GM19351 (cell line): ENCODE measurements at regions not wholly inside any gene's neighbourhood (a gene's known extent, or its start where the extent isn't known, plus 50 kb on each side); places are given as distances from the start of the nearest gene placed in this dataset.
A peak's percentile ranks its signal among the peaks of the same experiment; 100 is the strongest.

Source experiments
- ATAC-seq: cut with Tn5 transposase; IDR thresholded peaks from one replicate; pipeline ENCODE4 v1.9.1; 2021; ENCODE audit warnings: mild to moderate bottlenecking, moderate library complexity; ENCODE audit not compliant: unreplicated experiment

DNA sequence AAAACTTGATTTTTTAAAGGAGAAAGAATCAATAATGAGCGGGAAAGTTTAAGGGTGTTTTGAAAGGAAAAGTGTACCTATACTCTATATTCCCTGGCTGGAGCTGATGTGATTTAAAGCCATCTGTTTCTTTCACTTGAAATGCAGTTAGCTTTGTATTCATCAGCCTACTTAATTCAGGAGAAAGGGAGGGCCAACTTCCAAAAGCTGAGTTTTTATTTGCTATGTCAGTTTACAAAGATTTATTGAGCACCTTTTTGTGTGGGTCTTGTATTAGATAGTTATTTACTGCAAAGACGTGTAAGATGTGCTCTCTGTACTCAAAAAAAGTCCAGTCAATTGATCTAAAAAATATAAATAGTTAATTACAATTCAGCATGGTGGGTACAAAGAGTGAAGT lies 176.2 kb upstream of the GOLIM4 start:
- no peak for ATAC-seq

DNA sequence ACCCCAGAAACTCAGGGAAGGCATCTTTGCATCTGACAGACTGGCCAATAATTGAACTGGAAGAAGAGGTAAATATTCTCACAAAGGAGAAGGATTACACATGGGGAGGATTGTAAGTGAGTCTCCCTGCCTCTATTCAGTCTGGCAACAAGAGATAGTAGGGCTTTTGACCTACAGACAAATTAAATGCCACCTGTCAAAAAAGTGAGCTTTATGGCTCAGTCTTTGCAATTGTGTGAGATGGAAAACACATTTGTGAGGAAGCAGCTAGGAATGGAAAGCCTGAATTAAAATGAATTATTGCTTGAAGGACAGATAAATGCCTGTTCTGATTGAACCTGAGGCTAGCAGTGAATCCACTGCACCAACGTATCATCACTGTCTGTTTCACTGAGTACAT lies 173.3 kb upstream of the GOLIM4 start:
- no peak for ATAC-seq

DNA sequence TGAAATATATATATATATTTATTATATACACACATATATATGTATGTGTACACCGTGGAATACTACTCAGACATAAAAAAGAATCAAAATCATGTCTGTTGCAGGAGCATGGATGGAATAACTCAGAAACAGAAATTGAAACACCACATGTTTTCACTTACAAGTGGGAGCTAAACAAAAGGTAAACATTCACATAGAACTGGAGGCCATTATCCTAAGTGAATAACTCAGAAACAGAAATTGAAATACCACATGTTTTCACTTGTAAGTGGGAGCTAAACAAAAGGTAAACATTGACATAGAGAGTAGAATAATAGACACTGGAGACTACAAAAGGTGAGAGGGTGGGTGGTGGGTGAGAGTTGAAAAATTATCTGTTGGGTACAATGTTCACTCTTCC lies 171.5 kb upstream of the GOLIM4 start:
- no peak for ATAC-seq

DNA sequence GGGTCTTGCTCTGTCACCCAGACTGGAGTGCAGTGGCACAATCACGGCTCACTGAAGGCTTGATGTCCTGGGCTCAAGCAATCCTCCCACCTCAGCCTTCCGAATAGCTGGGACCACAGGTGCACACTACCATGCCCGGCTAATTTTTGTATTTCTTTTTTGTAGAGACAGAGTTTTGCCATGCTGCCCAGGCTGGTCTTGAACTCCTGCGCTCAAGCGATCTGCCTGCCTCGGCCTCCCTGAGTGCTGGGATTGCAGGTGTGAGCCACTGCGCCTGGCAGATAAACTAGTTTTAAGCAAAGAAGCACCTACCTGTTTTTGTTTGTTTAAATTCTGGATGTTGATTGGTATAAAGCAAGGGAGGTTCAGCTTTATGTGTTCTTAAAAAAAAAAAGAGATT lies 170.6 kb upstream of the GOLIM4 start:
- ATAC-seq: no peak

DNA sequence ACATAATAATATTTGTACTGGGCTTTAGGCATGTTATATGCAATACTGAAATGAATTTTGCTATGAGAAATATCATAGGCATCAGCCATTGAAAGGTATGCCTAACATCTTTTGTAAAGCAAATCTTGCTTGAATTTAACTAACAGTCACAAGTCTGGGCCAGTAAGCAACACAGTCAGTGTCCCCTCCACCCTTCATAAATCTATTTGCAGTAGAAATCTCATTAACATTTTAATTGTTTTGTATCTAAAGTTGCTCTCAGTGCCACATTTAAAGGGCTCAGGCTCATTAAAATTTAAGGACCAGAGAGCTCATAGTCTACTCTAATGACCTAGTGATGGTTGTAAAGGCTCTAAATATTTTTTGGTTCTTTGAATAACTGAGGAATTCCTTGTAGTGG lies 167.2 kb upstream of the GOLIM4 start:
- no peak for ATAC-seq

DNA sequence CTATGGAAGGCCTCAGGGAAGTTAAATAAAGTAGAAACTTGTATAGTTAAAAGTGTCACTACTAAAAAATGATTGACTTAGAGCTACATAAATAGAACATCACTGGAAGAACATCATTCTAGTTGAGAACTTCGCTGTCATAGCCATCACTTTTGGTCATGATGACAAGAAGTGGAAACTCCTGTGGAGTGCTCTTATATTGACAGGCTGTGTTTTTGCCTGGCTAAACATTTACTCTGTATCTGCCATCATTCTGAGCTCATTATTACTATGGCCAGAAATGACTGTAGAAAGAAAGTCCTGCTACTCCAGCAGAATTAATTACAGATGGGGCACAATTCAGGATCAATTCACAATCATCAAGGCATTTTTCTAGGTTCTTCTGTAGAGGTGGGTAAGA lies 165.1 kb upstream of the GOLIM4 start:
- peak; percentile 50 for ATAC-seq

DNA sequence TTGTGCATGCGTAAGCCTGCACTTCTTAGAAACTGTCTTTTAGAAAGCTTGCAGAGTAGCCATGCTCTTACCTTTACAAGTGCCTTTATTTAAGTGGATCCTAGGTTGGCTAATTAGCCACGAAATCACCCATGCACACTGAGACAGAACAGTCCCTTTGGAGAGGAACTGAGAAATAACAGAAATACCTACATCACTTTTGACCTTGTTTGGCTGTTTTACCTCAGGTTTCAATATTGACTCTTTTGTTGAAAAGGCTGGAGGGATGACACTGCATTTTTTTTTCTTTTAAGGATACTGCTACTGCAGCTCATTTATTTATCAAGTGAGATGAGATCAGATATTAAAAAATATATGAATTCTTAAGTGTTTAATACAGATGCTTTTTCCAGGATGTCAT lies 155.6 kb upstream of the GOLIM4 start:
- peak; percentile 45 for ATAC-seq

DNA sequence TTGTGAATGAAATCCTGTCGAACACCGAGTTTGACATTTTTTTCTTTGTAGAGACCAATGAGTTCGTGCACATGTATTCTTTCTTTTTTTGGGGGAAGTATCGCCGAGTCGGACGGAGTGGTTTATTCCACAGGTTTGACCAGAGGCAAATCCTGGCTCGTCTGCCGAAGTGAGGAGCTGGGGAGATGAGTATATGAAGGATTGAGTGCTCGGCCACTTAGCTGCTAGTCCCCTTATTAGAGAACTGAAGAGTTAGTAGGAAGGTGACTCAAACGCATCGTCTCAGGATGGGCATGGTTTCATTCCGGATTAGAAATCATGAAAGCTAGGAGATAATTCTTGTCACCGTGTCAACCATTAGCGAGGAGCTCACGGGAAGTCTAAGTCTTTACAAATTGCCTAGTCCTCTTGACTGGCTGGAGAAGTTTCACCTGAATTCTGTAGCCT lies 154.7 kb upstream of the GOLIM4 start:
- peak; percentile 15 for ATAC-seq

DNA sequence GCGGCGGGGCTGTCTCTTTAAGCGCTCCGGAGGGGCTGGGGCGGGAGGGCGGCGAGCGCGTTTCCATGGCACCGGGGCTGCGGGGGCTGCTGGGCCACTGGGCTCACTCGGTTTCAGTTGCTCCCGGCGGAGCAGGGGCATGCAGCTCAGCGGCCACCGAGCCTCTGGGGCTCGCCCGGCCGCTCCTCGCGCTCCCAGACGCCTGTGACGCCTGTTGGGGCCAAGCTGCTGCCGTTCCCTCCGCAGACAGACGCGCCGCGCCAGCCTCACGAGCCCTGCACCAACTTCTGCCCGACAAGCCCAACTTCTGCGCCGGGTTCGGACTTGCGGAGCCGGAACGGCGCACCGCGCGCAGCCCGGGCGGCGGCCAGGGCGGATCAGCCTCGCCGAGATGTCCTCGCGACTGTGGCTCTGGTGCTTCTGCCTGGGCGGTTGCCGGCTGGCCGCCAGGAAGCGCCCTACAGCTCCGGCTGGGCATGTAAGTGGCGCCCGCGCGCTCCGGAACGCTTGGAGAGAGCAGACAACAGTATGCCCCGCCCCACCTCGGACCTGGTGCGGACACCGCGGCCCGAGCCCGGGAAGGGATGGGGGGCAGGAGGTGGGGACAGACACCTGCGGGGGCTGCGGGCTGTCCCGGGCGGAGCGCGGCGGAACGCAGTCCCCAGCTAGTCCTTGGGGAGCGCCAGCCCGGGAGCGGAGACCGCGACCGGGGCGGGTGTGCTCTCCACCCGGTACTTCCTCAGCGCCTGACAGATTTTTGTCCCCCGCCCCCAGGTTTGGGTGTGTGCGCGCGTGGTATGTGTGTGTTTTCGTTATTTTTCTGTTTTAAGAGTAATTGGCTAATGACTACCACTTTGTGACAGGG lies 154.1 kb upstream of the GOLIM4 start:
- ATAC-seq: peak; percentile 62

DNA sequence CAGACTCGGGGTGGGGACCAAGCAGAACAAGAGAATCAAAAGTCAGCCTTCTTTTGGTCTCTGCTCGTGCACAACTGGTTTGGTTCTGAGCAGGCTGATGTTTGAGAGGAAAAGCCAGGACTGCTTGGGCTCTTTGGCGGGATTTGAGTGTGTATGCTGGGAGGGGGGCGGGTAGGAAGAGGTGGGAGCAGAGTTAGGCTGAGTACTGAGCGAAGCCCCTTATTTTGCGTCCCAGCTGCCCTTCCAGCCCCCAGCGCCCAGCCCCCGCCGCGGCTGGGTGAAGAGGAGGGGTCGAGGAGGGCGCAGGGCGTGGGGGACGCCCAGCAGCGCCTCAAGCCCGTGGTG lies 153.5 kb upstream of the GOLIM4 start:
- no peak for ATAC-seq

DNA sequence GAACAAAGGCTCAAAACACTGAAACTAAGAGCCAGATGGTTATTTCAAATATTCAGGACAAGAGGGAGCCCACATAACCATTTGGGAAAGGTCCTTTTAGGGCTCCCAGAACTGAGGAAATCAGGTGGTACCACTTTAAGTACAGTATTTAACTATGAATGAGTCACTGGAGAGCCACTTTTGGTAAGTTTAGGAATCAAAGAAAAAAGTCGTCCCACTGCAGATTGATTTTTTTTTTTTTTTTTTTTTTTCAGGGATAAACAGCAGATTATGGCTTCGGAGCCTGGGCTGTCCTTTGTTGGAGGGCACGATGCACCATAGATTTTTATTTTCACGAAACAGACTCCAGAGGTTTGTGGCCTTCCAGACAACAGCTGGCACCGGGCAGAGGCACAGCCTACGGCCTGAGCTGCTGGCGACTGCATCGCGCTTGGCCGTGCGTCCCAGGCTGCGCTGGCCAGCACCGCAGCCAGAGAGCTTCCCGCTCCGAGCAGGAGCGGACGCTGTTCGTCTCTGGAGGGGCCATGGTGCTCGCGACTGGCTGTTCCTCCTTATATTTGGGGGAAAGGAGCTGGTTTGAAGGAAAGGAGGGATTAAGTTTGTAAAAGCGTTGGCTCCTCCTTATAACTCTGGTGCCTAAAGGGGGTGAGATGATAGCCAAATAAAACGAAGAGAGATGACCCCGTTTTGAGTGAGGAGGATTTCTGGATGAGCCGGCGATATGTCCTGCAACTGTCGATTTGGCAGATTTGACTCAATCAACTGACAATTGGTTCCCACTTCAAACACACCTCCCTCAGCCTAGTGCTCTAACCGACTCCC lies 152.9 kb upstream of the GOLIM4 start:
- peak; percentile 10 for ATAC-seq

DNA sequence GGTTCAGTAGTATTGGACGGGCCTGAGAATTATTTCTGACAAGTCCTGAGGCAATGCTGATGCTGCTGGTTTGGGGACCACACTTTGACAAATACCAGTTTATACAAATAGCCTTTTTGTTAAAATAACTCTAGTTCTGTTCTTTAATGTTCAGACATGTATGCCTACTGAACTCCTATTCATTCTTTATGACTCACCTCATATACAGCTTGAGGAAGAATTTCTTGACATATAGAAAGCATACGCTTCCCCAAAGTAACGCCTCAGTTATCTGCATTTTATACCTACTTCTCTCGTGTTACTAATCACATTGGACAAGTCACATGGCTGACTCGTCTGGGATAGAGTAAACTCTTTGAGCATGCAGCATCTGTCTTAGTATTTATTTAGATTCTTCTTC lies 145.4 kb upstream of the GOLIM4 start:
- ATAC-seq: no peak

DNA sequence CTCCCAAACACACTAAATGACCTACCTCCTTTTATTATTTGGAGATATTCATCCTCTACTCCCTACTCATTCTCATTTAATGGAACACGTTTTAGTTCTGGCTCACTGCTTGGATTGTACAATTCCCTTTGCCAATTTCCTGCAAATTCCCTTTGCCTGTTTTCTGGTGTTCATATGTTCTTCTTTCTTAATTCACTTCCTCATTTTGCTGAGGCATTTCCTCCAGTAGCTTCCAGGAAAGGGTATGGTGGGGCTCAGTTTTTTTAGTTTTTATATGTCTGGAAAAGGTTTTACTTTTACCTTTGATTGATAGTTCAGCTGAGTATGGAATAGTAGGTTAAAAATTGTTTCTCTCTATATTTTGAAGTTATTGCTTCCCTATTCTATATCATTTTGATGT lies 143.6 kb upstream of the GOLIM4 start:
- no peak for ATAC-seq

DNA sequence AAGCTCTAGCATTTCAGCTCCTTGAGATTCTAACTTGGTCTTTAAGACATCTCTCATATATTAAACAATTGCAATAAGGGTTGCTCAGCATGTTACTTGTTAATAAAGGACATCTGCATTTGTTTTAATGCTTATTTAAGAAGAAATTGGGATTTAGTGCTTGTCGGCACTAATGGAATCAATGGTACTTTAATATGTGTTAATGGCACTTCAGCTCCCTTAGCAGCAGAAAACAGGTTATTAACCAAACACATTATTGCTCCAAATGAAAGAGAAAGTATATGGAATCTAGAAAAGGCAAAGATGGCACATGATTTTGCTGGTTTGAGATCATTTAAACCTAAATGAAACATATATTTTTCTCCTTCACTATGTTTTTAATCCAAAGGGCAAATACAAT lies 137.3 kb upstream of the GOLIM4 start:
- ATAC-seq: no peak

DNA sequence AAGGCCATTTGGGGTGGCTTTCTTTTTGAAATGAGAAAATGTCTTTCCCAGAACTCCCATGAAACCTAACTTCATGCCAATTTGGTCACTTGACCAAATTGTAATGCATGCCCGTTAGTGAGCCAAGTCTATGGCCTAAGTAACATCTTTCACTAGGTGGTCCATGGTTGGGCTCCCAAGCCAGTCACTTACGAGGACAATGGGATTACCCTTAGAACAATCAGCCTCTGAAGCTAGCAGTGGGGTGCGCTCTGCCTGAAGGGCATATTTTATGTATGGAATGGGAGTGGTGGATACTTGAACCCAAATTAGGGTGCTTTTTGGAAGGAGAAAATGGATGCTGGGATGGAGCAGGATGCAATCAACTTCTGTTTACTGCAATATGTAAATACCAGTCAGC lies 127.4 kb upstream of the GOLIM4 start:
- no peak for ATAC-seq

DNA sequence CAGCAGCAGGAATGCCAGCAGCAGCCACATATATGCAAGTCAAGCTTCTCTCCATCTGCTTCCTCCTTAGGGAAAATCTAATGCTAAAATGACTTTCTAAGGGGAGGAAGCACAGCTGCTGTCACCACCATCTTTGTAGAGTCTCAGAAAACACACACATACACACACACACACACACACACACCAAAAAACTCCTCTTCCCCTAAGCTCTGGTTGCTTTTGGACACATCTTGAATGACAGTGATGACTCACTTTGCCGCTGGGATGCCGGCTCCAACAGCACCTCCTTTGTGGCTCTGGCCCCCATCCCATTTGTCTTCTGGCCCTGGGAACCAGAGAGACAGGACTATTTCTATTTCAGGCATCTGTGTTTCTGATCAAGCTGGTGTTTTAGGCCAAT lies 124.8 kb upstream of the GOLIM4 start:
- ATAC-seq: no peak

DNA sequence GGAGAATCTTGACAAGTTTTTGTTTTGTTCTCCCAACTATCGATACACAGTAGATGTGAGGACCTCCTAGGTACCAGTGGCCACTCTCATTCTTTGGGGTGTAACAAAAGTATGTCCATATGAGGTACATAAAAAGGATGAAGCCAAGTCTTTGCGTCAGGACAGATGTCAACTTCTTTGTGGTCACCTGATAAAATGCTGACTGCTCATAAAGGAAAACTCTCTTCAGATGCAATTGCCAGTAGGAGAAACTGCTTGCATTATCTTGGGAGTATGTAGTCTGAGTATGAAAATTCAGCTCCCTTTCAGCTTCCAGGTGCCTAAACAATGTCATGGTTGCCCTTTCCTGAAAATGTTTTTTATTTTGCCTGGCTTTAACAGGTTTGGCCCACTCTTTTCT lies 123.8 kb upstream of the GOLIM4 start:
- ATAC-seq: no peak

DNA sequence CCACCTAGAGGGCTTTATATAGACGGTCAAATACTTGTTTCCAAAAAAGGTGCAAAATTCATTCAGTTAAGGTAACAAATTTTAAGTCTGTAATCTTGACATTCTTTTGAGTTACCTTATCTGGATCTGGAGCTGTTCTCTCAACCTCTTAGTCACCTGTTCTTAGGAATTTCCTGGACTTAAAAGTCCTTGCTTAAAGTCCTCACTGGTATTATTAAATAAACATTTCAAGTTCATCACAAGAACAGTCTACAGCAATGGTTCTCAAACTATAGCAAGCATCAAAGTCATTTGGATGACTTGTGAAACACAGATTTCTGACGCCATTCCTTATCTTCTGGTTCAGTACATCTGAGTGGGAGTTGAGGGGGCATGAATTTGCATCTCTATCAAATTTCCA lies 122.9 kb upstream of the GOLIM4 start:
- no peak for ATAC-seq

DNA sequence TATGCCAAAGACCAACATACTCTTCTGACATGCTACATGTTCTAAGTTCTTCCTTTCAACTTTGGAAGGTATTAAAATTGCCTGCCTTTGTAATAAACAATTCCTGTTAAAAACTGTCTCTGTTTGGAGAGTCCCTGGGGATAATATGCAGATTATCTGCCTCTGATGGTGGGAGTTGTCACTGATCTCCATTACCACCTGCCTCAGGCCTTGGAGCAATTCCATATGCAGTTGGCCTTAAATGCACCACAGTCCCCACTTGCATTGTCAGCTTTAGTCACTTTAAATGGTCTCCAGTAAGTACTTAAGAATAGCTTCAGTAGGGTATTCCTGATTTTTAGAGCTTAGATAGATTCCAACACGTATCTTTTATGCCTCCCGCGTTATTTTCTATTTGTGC lies 121.1 kb upstream of the GOLIM4 start:
- ATAC-seq: no peak

DNA sequence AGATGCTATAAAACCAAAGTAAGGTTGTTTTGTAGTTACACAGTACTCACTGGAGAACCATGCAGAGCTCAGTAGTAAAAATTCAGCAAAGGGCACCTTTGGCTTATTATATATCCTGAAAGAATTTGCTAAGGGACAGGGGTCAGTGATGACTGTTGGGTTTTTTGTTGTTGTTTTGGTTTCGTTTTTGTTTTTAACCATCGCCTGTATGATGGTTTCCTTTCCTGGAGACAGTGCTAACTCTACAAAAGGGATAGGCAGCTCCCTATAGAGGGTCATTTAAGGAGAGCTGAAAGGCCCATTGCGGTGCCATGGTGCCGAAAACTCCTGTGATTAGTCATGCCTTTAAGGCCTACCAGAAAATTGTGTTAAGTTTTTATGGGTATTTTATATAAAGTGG lies 118.2 kb upstream of the GOLIM4 start:
- ATAC-seq: peak; percentile 82

DNA sequence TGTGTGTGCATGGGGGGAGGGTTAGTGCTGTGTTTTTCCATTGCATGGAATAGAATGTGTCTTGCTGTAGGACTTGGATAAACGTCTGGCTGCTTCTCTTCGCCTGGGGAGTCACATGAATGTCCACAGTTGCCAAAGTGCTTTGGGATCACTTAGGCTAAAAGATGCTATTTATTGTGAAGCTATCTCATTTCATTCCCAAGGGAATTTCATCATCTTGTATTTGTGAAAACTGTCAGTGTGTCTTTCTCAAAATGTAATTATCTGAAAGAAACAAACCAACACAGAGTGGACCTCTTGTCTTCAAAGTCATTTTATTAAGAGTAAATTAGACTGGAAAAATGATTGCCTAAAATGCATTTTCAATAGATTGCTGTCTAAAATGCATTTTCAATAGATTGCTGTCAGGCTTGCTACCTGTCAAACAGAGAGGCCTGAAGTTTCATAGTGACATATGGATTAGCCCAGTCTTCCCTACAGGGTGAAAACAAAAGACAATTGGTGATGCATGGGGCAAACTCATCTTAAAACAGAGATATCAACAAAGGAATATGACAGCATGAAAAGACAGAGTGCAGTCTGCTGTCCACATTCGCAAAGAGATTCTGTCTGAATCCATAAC lies 117.1 kb upstream of the GOLIM4 start:
- no peak for ATAC-seq

DNA sequence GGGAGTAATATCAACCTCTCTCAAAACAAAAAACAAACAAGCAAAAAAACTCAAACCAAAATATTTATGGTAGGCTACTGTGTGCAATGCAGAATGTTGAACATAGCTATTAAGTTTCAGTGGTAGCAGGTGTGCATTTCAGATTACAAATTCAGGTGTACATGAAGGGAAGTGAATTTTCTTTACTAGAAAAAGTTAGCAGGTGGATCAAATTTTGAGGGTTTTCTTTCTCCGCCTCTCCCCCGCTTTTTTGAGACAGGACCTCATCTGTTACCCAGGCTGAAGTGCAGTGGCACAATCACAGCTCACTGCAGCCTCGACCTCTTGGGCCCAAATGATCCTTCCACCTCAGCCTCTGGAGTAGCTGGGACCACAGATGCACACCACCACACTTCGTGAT lies 109.7 kb upstream of the GOLIM4 start:
- ATAC-seq: no peak
